SK-N-SH (cell line): ENCODE measurements at regions not wholly inside any gene's neighbourhood (a gene's known extent, or its start where the extent isn't known, plus 50 kb on each side); places are given as distances from the start of the nearest gene placed in this dataset.

ENCODE experiments used
- CTCF ChIA-PET: fragments of 300-600, 350-600 bp; formaldehyde crosslinking; extraction: SDS; loops from one replicate; lab custom pipeline; 2021; lab: Yijun Ruan, JAX
- POLR2A ChIA-PET: fragments of 350-600 bp; sonication (Branson Sonifier 250); formaldehyde crosslinking; extraction: SDS; loops from one replicate; lab custom pipeline; 2020; ENCODE audit warnings: antibody characterized with exemption, inconsistent platforms; lab: Yijun Ruan, JAX
- DNase-seq: peaks from one replicate; pipeline ENCODE4 v3.0.0; 2012
- H2AFZ ChIP-seq: fragments of 200-600 bp; sonication (generic); 2 replicates; pipeline ENCODE4 v1.8.1; 2016; ENCODE audit warnings: antibody characterized with exemption, mild to moderate bottlenecking, low read depth
- H3F3A ChIP-seq: fragments of 200-600 bp; sonication (generic); replicated peaks from 2 replicates; pipeline ENCODE3; 2016; ENCODE audit warnings: antibody characterized with exemption, mild to moderate bottlenecking; ENCODE audit not compliant: insufficient read depth
- H3K27ac ChIP-seq, 2 experiments: fragments of 200-500 bp in 1 of 2; fragments of 200-600 bp in 1 of 2; sonication (Bioruptor generic) in 1 of 2; sonication (generic), shearing (Covaris generic) in 1 of 2; 2 replicates each; pipeline versions ENCODE4 v1.5.1 to v1.6.1; 2014 to 2016; ENCODE audit warnings: low read depth in 2 of 2, inconsistent platforms in 1 of 2, low read length in 1 of 2, mild to moderate bottlenecking in 1 of 2, mixed read lengths in 1 of 2
- H3K27me3 ChIP-seq: fragments of 200-600 bp; sonication (generic), shearing (Covaris generic); 2 replicates; pipeline ENCODE4 v1.6.1; 2016; ENCODE audit warnings: mixed run types; ENCODE audit not compliant: insufficient read depth
- H3K36me3 ChIP-seq, 2 experiments: fragments of 200-500 bp in 1 of 2; fragments of 200-600 bp in 1 of 2; sonication (Bioruptor generic) in 1 of 2; sonication (generic) in 1 of 2; replicated peaks in 1 of 2; 2 replicates each; pipeline versions ENCODE3 to v1.5.1; 2014 to 2016; ENCODE audit warnings: low read length in 1 of 2, mild to moderate bottlenecking in 1 of 2; ENCODE audit not compliant: insufficient read depth in 2 of 2, control insufficient read depth in 1 of 2
- H3K4me1 ChIP-seq, 2 experiments: fragments of 200-500 bp in 1 of 2; fragments of 200-600 bp in 1 of 2; sonication (Bioruptor generic) in 1 of 2; sonication (generic), shearing (Covaris generic) in 1 of 2; 2 replicates each; pipeline versions ENCODE4 v1.5.1 to v1.6.1; 2014 to 2016; ENCODE audit warnings: low read depth in 1 of 2, low read length in 1 of 2, mixed run types in 1 of 2; ENCODE audit not compliant: insufficient read depth in 2 of 2, control insufficient read depth in 1 of 2
- H3K4me2 ChIP-seq: fragments of 200-600 bp; sonication (generic), shearing (Covaris generic); 2 replicates; pipeline ENCODE4 v1.6.1; 2017; ENCODE audit warnings: mixed run types
- H3K4me3 ChIP-seq, 2 experiments: fragments of 200-500 bp in 1 of 2; fragments of 200-600 bp in 1 of 2; sonication (Bioruptor generic) in 1 of 2; sonication (generic), shearing (Covaris generic) in 1 of 2; 2 replicates each; pipeline versions ENCODE4 v1.5.1 to v1.8.1; 2014 to 2016; ENCODE audit warnings: low read depth in 2 of 2, inconsistent platforms in 1 of 2, low read length in 1 of 2, mild to moderate bottlenecking in 1 of 2, mixed read lengths in 1 of 2, moderate library complexity in 1 of 2
- H3K79me2 ChIP-seq: fragments of 200-600 bp; sonication (generic); 2 replicates; pipeline ENCODE4 v1.8.1; 2017; ENCODE audit warnings: mild to moderate bottlenecking; ENCODE audit not compliant: insufficient read depth
- H3K9ac ChIP-seq: fragments of 200-600 bp; sonication (generic); 2 replicates; pipeline ENCODE4 v1.6.1; 2017; ENCODE audit warnings: mixed run types
- H3K9me2 ChIP-seq: fragments of 200-600 bp; sonication (generic); 2 replicates; pipeline ENCODE4 v1.6.1; 2017; ENCODE audit warnings: mixed run types
- H3K9me3 ChIP-seq: fragments of 200-600 bp; sonication (generic); 2 replicates; pipeline ENCODE4 v1.6.1; 2017; ENCODE audit warnings: mixed run types, mild to moderate bottlenecking, moderate library complexity
- H4K20me1 ChIP-seq: fragments of 200-600 bp; sonication (generic); 2 replicates; pipeline ENCODE4 v1.6.1; 2017; ENCODE audit warnings: mild to moderate bottlenecking, mixed run types; ENCODE audit not compliant: insufficient read depth
- CTCF ChIP-seq: fragments of 200-600 bp; sonication (generic); IDR thresholded peaks from 2 replicates; pipeline ENCODE4 v1.6.1; 2017; ENCODE audit warnings: antibody characterized with exemption, mild to moderate bottlenecking, moderate library complexity
- FOSL2 ChIP-seq: IDR thresholded peaks from 2 replicates; pipeline ENCODE4 v1.4.0; 2012; ENCODE audit warnings: low read depth, mild to moderate bottlenecking, moderate library complexity, borderline replicate concordance
- FOXJ3 ChIP-seq: sonication (generic); formaldehyde crosslinking; IDR thresholded peaks from 2 replicates; pipeline ENCODE4 v1.5.1; 2020; ENCODE audit warnings: mild to moderate bottlenecking, missing genetic modification reagents
- IRF3 ChIP-seq: fragments of 150-350 bp; IDR thresholded peaks from 2 replicates; pipeline ENCODE4 v1.6.1; 2016; ENCODE audit warnings: mild to moderate bottlenecking, low read depth, low read length
- MAX ChIP-seq: IDR thresholded peaks from 2 replicates; pipeline ENCODE4 v1.4.0; 2012; ENCODE audit warnings: low read depth
- RAD21 ChIP-seq: IDR thresholded peaks from 2 replicates; pipeline ENCODE4 v1.6.1; 2012; ENCODE audit warnings: mild to moderate bottlenecking, low read length
- RCOR1 ChIP-seq: fragments of 150-350 bp; IDR thresholded peaks from 2 replicates; pipeline ENCODE4 v1.6.1; 2017; ENCODE audit warnings: antibody characterized with exemption, low read length
- RFX5 ChIP-seq: IDR thresholded peaks from 2 replicates; pipeline ENCODE4 v1.6.1; 2012; ENCODE audit warnings: mild to moderate bottlenecking, improper control_type of control experiment, low read length
- TEAD4 ChIP-seq: IDR thresholded peaks from 2 replicates; pipeline ENCODE4 v1.4.0; 2012; ENCODE audit warnings: mild to moderate bottlenecking, borderline replicate concordance; ENCODE audit not compliant: insufficient read depth
- WGBS: methylation state at CpG from one replicate; pipeline ENCODE4 v1.1.6; 2017; ENCODE audit warnings: low lambda C conversion rate; 5-methylcytosine and 5-hydroxymethylcytosine counted together
- TF ChIP-seq, protein P1 (sequence below): IDR thresholded peaks from 2 replicates; pipeline ENCODE4 v1.4.0; 2012; ENCODE audit warnings: low read depth, borderline replicate concordance

DNA sequence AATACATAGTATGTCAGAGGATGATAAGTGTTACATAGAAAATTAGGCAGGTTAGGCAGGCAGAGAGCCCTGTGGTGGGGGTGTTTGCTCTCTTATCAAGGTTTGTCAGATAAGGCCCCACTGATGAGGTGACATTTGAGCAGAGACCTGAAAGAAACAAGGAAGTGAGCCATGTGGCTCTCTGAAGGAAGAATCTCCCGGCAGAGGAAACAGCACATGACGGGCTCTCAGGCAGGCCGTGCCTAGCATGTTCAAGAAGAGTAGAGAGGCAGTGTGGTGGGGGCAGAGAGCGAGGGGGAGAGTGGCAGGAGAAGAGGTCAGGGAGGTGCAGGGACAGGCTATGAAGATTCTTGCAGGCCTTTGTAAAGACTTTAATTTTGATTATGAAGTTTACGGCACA lies 82.0 kb upstream of the ASIC2 start:
- no peaks in the 10 kb centered on the region for H4K20me1 ChIP-seq
- H3K27ac ChIP-seq = no peak overlapping the region
- no peaks in the 10 kb centered on the region for H3K9me3 ChIP-seq
- POLR2A ChIA-PET = no interaction called here
- H2AFZ ChIP-seq = no peak overlapping the region
- H3K4me2 ChIP-seq = no peak overlapping the region
- 74% methylated on average over 5 of the region's 5 CpGs for WGBS
- TF ChIP-seq RAD21 (no peak), FOXJ3 (CRISPR knock-in tag) (no peak), RFX5 (no peak), CTCF (no peak), TEAD4 (no peak), IRF3 (no peak), FOSL2 (no peak), RCOR1 (no peak)
- TF ChIP-seq, protein P1, sequence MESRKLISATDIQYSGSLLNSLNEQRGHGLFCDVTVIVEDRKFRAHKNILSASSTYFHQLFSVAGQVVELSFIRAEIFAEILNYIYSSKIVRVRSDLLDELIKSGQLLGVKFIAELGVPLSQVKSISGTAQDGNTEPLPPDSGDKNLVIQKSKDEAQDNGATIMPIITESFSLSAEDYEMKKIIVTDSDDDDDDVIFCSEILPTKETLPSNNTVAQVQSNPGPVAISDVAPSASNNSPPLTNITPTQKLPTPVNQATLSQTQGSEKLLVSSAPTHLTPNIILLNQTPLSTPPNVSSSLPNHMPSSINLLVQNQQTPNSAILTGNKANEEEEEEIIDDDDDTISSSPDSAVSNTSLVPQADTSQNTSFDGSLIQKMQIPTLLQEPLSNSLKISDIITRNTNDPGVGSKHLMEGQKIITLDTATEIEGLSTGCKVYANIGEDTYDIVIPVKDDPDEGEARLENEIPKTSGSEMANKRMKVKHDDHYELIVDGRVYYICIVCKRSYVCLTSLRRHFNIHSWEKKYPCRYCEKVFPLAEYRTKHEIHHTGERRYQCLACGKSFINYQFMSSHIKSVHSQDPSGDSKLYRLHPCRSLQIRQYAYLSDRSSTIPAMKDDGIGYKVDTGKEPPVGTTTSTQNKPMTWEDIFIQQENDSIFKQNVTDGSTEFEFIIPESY = no peak
- TF ChIP-seq, all 33 proteins: peak for 0
- Histone ChIP-seq H3K36me3 (no peaks in the 10 kb centered on the region), H3K4me3 (no peak overlapping the region), H3K79me2 (no peaks in the 10 kb centered on the region), H3F3A (no peaks in the 10 kb centered on the region), H3K9ac (no peak overlapping the region), H3K9me2 (no peaks in the 10 kb centered on the region), H3K4me1 (peaks cover 0 to under 1% of the 10 kb centered on the region in 2 experiments; a peak in 1 of 4 replicates), H3K27me3 (no peaks in the 10 kb centered on the region)
- DNase-seq = no peak
- CTCF ChIA-PET = no interaction called here

DNA sequence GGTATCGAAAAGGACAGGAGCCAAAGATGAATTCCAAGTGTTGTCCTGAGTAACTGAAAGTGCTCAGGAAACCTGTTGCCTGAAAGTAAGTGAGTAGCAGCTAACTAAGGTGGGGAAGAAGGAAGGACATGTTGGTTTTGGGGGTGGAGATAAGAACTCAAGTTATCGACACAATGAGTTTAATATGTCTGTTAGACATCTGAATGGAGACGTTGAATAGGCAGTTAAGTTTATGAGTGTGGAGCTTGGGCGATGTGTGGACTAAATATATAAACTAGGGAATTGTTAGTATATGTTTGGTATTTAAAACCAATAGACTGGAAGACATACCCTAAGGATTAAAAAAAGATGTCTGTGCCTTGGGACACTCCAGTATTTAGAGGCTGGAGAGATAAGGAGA lies 82.7 kb upstream of the ASIC2 start:
- Histone ChIP-seq H3K4me1 (no peaks in the 10 kb centered on the region; a peak in 1 of 4 replicates), H3K79me2 (no peaks in the 10 kb centered on the region), H3K27ac (no peak overlapping the region), H4K20me1 (no peaks in the 10 kb centered on the region), H3K4me2 (no peak overlapping the region), H3K27me3 (no peaks in the 10 kb centered on the region), H3K9ac (no peak overlapping the region), H3K36me3 (no peaks in the 10 kb centered on the region), H3K4me3 (no peak overlapping the region), H3K9me2 (no peaks in the 10 kb centered on the region), H3F3A (no peaks in the 10 kb centered on the region), H3K9me3 (no peaks in the 10 kb centered on the region), H2AFZ (no peak overlapping the region)
- CTCF ChIA-PET = interaction anchor here (1.0 to 1.6 kb wide), 2 partner anchors 8 to 326 kb away, joined by 3 read pairs; no protein-coding TSS in a partner anchor
- no peak for DNase-seq
- WGBS = 43% methylated on average over 4 of the region's 4 CpGs
- POLR2A ChIA-PET = no interaction called here
- TF ChIP-seq MAX = no peak
